ENCODE measurements at regions not wholly inside any gene's neighbourhood (a gene's known extent, or its start where the extent isn't known, plus 50 kb on each side); places are given as distances from the start of the nearest gene placed in this dataset.

GRCh38 chr2:104240984-104241383 lies 612.9 kb upstream of the POU3F3 start:
- H3K9me3 ChIP-seq (ENCODE audit: control insufficient read depth in 2 of 3, low read length in 3 of 3): no peaks in the 10 kb centered on the region
- no peaks in the 10 kb centered on the region for H3K27me3 ChIP-seq (ENCODE audit: control insufficient read depth in 2 of 2, insufficient read depth in 2 of 2, low read length in 2 of 2)
- H3K36me3 ChIP-seq (ENCODE audit: control insufficient read depth in 2 of 3, insufficient read depth in 3 of 3, low read length in 3 of 3): no peaks in the 10 kb centered on the region
- intact Hi-C loops (cut with micrococcal nuclease): no loop called here
- no peaks in the 10 kb centered on the region for H3K4me1 Mint-ChIP-seq
- no peak overlapping the region for H3K27ac Mint-ChIP-seq
- no peaks in the 10 kb centered on the region for H3K4me1 ChIP-seq (ENCODE audit: control insufficient read depth in 2 of 2, insufficient read depth in 2 of 2, low read length in 2 of 2)
- no peak for ATAC-seq
- no peak overlapping the region for H3K4me3 ChIP-seq (ENCODE audit: low read length)
- H3K27ac ChIP-seq (ENCODE audit: low read depth, low read length): no peak overlapping the region
- H3K9me3 Mint-ChIP-seq: peaks cover 3 to 50% (median 23%) of the 10 kb centered on the region in 11 donors
- H3K27me3 Mint-ChIP-seq: no peaks in the 10 kb centered on the region
- ChIA-PET POLR2A (no interaction called here), CTCF (no interaction called here)
- H3K4me3 Mint-ChIP-seq: no peak overlapping the region
- no peak for DNase-seq
- peaks cover 0 to 8% (median 0%) of the 10 kb centered on the region in 5 donors for H3K36me3 Mint-ChIP-seq

GRCh38 chr2:104249629-104250028 lies 604.3 kb upstream of the POU3F3 start:
- no peaks in the 10 kb centered on the region for H3K36me3 Mint-ChIP-seq
- peaks cover 0 to 18% (median 3%) of the 10 kb centered on the region in 11 donors for H3K9me3 Mint-ChIP-seq
- Histone ChIP-seq H3K4me1 (ENCODE audit: control insufficient read depth in 2 of 2, insufficient read depth in 2 of 2, low read length in 2 of 2) (no peaks in the 10 kb centered on the region), H3K36me3 (ENCODE audit: control insufficient read depth in 2 of 3, insufficient read depth in 3 of 3, low read length in 3 of 3) (no peaks in the 10 kb centered on the region), H3K27me3 (ENCODE audit: control insufficient read depth in 2 of 2, insufficient read depth in 2 of 2, low read length in 2 of 2) (no peaks in the 10 kb centered on the region), H3K4me3 (ENCODE audit: low read length) (no peak overlapping the region), H3K9me3 (ENCODE audit: control insufficient read depth in 2 of 3, low read length in 3 of 3) (no peaks in the 10 kb centered on the region), H3K27ac (ENCODE audit: low read depth, low read length) (no peak overlapping the region)
- intact Hi-C loops (cut with micrococcal nuclease): no loop called here
- ATAC-seq (no peak), DNase-seq (no peak)
- H3K4me3 Mint-ChIP-seq: no peak overlapping the region
- ChIA-PET CTCF (no interaction called here), POLR2A (no interaction called here)
- no peaks in the 10 kb centered on the region for H3K4me1 Mint-ChIP-seq
- H3K27ac Mint-ChIP-seq: no peak overlapping the region
- peaks cover 0 to 5% (median 0%) of the 10 kb centered on the region in 5 donors for H3K27me3 Mint-ChIP-seq

- no peak for ATAC-seq
- Histone ChIP-seq H3K4me1 (ENCODE audit: control insufficient read depth in 2 of 2, insufficient read depth in 2 of 2, low read length in 2 of 2) (no peaks in the 10 kb centered on the region), H3K9me3 (ENCODE audit: control insufficient read depth in 2 of 3, low read length in 3 of 3) (no peaks in the 10 kb centered on the region), H3K4me3 (ENCODE audit: low read length) (no peak overlapping the region), H3K27ac (ENCODE audit: low read depth, low read length) (no peak overlapping the region), H3K36me3 (ENCODE audit: control insufficient read depth in 2 of 3, insufficient read depth in 3 of 3, low read length in 3 of 3) (no peaks in the 10 kb centered on the region), H3K27me3 (ENCODE audit: control insufficient read depth in 2 of 2, insufficient read depth in 2 of 2, low read length in 2 of 2) (no peaks in the 10 kb centered on the region)
- CTCF ChIA-PET: no interaction called here
- Mint-ChIP-seq H3K9me3 (peaks cover 0 to 15% (median 4%) of the 10 kb centered on the region in 11 donors), H3K27me3 (peaks cover 0 to 5% (median 0%) of the 10 kb centered on the region in 5 donors), H3K27ac (no peak overlapping the region), H3K36me3 (no peaks in the 10 kb centered on the region), H3K4me1 (no peaks in the 10 kb centered on the region), H3K4me3 (no peak overlapping the region)
- DNase-seq: no peak
- intact Hi-C loops (cut with micrococcal nuclease): no loop called here
- POLR2A ChIA-PET: no interaction called here
These were observed 603.3 kb upstream of the POU3F3 start for GRCh38 chr2:104250635-104251034.

- Mint-ChIP-seq H3K4me1 (no peaks in the 10 kb centered on the region), H3K9me3 (peaks cover 0 to 36% (median 6%) of the 10 kb centered on the region in 11 donors), H3K27me3 (peaks cover 0 to 5% (median 0%) of the 10 kb centered on the region in 5 donors), H3K27ac (no peak overlapping the region), H3K36me3 (no peaks in the 10 kb centered on the region), H3K4me3 (no peak overlapping the region)
- ChIA-PET POLR2A (no interaction called here), CTCF (no interaction called here)
- no peak for DNase-seq
- no peak overlapping the region for H3K4me3 ChIP-seq (ENCODE audit: low read length)
- intact Hi-C loops (cut with micrococcal nuclease): no loop called here
- H3K27ac ChIP-seq (ENCODE audit: low read depth, low read length): no peak overlapping the region
- no peaks in the 10 kb centered on the region for H3K27me3 ChIP-seq (ENCODE audit: control insufficient read depth in 2 of 2, insufficient read depth in 2 of 2, low read length in 2 of 2)
- H3K9me3 ChIP-seq (ENCODE audit: control insufficient read depth in 2 of 3, low read length in 3 of 3): no peaks in the 10 kb centered on the region
- no peaks in the 10 kb centered on the region for H3K36me3 ChIP-seq (ENCODE audit: control insufficient read depth in 2 of 3, insufficient read depth in 3 of 3, low read length in 3 of 3)
- no peak for ATAC-seq
- no peaks in the 10 kb centered on the region for H3K4me1 ChIP-seq (ENCODE audit: control insufficient read depth in 2 of 2, insufficient read depth in 2 of 2, low read length in 2 of 2)
These were observed 599.9 kb upstream of the POU3F3 start for GRCh38 chr2:104254017-104254416.

- no peaks in the 10 kb centered on the region for H3K36me3 ChIP-seq (ENCODE audit: control insufficient read depth in 2 of 3, insufficient read depth in 3 of 3, low read length in 3 of 3)
- no peak for ATAC-seq
These were observed 591.2 kb upstream of the POU3F3 start for GRCh38 chr2:104262714-104263113.

GRCh38 chr2:104279646-104280045 lies 574.3 kb upstream of the POU3F3 start:
- peaks cover 0 to 12% (median 5%) of the 10 kb centered on the region in 5 donors for H3K27me3 Mint-ChIP-seq
- Histone ChIP-seq H3K27me3 (ENCODE audit: control insufficient read depth in 2 of 2, insufficient read depth in 2 of 2, low read length in 2 of 2) (no peaks in the 10 kb centered on the region), H3K36me3 (ENCODE audit: control insufficient read depth in 2 of 3, insufficient read depth in 3 of 3, low read length in 3 of 3) (no peaks in the 10 kb centered on the region), H3K4me1 (ENCODE audit: control insufficient read depth in 2 of 2, insufficient read depth in 2 of 2, low read length in 2 of 2) (no peaks in the 10 kb centered on the region), H3K27ac (ENCODE audit: low read depth, low read length) (no peak overlapping the region), H3K9me3 (ENCODE audit: control insufficient read depth in 2 of 3, low read length in 3 of 3) (no peaks in the 10 kb centered on the region), H3K4me3 (ENCODE audit: low read length) (no peak overlapping the region)
- no peaks in the 10 kb centered on the region for H3K36me3 Mint-ChIP-seq
- H3K4me3 Mint-ChIP-seq: no peak overlapping the region
- CTCF ChIA-PET: interaction anchor here (0.6 kb wide), 1 partner anchor 17 kb away, joined by 3 read pairs; no protein-coding TSS in a partner anchor
- H3K27ac Mint-ChIP-seq: no peak overlapping the region
- intact Hi-C loops (cut with micrococcal nuclease): no loop called here
- peaks cover 0 to 1% (median 0%) of the 10 kb centered on the region in 7 donors for H3K4me1 Mint-ChIP-seq
- peaks cover 0 to 12% (median 0%) of the 10 kb centered on the region in 11 donors for H3K9me3 Mint-ChIP-seq
- DNase-seq (no peak), ATAC-seq (no peak)
- POLR2A ChIA-PET: no interaction called here

More at GRCh38 chr2:104262714-104263113, 591.2 kb upstream of the POU3F3 start:
- no peaks in the 10 kb centered on the region for H3K9me3 ChIP-seq (ENCODE audit: control insufficient read depth in 2 of 3, low read length in 3 of 3)
- Mint-ChIP-seq H3K9me3 (peaks cover 9 to 67% (median 37%) of the 10 kb centered on the region in 11 donors), H3K4me1 (no peaks in the 10 kb centered on the region), H3K4me3 (no peak overlapping the region), H3K27ac (no peak overlapping the region), H3K36me3 (peaks cover 0 to 12% (median 0%) of the 10 kb centered on the region in 5 donors), H3K27me3 (no peaks in the 10 kb centered on the region)
- POLR2A ChIA-PET: no interaction called here
- H3K27me3 ChIP-seq (ENCODE audit: control insufficient read depth in 2 of 2, insufficient read depth in 2 of 2, low read length in 2 of 2): no peaks in the 10 kb centered on the region
- H3K27ac ChIP-seq (ENCODE audit: low read depth, low read length): no peak overlapping the region
- intact Hi-C loops (cut with micrococcal nuclease): no loop called here
- H3K4me3 ChIP-seq (ENCODE audit: low read length): no peak overlapping the region
- CTCF ChIA-PET: no interaction called here
- DNase-seq: no peak
- no peaks in the 10 kb centered on the region for H3K4me1 ChIP-seq (ENCODE audit: control insufficient read depth in 2 of 2, insufficient read depth in 2 of 2, low read length in 2 of 2)

- peaks cover 0 to 14% (median 5%) of the 10 kb centered on the region in 5 donors for H3K27me3 Mint-ChIP-seq
- CTCF ChIA-PET: no interaction called here
These were observed 573.7 kb upstream of the POU3F3 start for GRCh38 chr2:104280216-104280615.

More at GRCh38 chr2:104280216-104280615, 573.7 kb upstream of the POU3F3 start:
- H3K4me3 Mint-ChIP-seq: no peak overlapping the region
- POLR2A ChIA-PET: no interaction called here
- no peaks in the 10 kb centered on the region for H3K36me3 Mint-ChIP-seq
- Histone ChIP-seq H3K9me3 (ENCODE audit: control insufficient read depth in 2 of 3, low read length in 3 of 3) (no peaks in the 10 kb centered on the region), H3K27ac (ENCODE audit: low read depth, low read length) (no peak overlapping the region), H3K36me3 (ENCODE audit: control insufficient read depth in 2 of 3, insufficient read depth in 3 of 3, low read length in 3 of 3) (no peaks in the 10 kb centered on the region), H3K4me3 (ENCODE audit: low read length) (no peak overlapping the region), H3K27me3 (ENCODE audit: control insufficient read depth in 2 of 2, insufficient read depth in 2 of 2, low read length in 2 of 2) (no peaks in the 10 kb centered on the region), H3K4me1 (ENCODE audit: control insufficient read depth in 2 of 2, insufficient read depth in 2 of 2, low read length in 2 of 2) (no peaks in the 10 kb centered on the region)
- H3K4me1 Mint-ChIP-seq: peaks cover 0 to 1% (median 0%) of the 10 kb centered on the region in 7 donors
- H3K27ac Mint-ChIP-seq: no peak overlapping the region
- peaks cover 0 to 12% (median 0%) of the 10 kb centered on the region in 11 donors for H3K9me3 Mint-ChIP-seq
- ATAC-seq (no peak), DNase-seq (no peak)
- intact Hi-C loops (cut with micrococcal nuclease): no loop called here

All from naive thymus-derived CD4-positive, alpha-beta T cell (primary cell).